Sciatic nerve (tissue), 2 donors: ENCODE measurements at regions not wholly inside any gene's neighbourhood (a gene's known extent, or its start where the extent isn't known, plus 50 kb on each side); places are given as distances from the start of the nearest gene placed in this dataset.

Experiments
- ATAC-seq: fragments of 200-7000 bp; cut with Tn5 transposase; one replicate; pipeline ENCODE4 v1.9.1; 2020; ENCODE audit warnings: mild to moderate bottlenecking, moderate library complexity
- DNase-seq: peaks from one replicate; pipeline ENCODE4 v3.0.0-alpha.2; 2020; ENCODE audit warnings: low spot score
- intact Hi-C: fragments of 100-400 bp; cut with DNase I; formaldehyde crosslinking; loops from one replicate; pipeline ENCODE4 v1.14.2; 2022
- donor health status: DM: no; HTN: no; CAD: no.
- donor health status: DM: no; HTN: no; CAD: no.

- ATAC-seq = no peak
- DNase-seq = no peak
- intact Hi-C loops = no loop called here
Measured at GRCh38 chr12:30835216-30835615, 80.5 kb upstream of the CAPRIN2 start.

- intact Hi-C loops = no loop called here
- DNase-seq (no peak), ATAC-seq (no peak)
Measured at GRCh38 chr12:30830751-30831150, 76.0 kb upstream of the CAPRIN2 start.

- DNase-seq = peak; percentile 18
- intact Hi-C loops = no loop called here
- ATAC-seq = no peak
Measured at GRCh38 chr12:30829876-30830275, 75.1 kb upstream of the CAPRIN2 start.

GRCh38 chr12:30828686-30829085, 73.9 kb upstream of the CAPRIN2 start:
- DNase-seq (peak; percentile 18), ATAC-seq (no peak)
- intact Hi-C loops = no loop called here

GRCh38 chr12:30827101-30828066, 72.6 kb upstream of the CAPRIN2 start:
- no peak for ATAC-seq
- DNase-seq = no peak
- intact Hi-C loops = no loop called here

- ATAC-seq = no peak
- intact Hi-C loops = no loop called here
- DNase-seq = no peak
Measured at GRCh38 chr12:30826276-30826675, 71.5 kb upstream of the CAPRIN2 start.

- ATAC-seq = no peak
- intact Hi-C loops = no loop called here
- DNase-seq = no peak
Measured at GRCh38 chr12:30825341-30825740, 70.6 kb upstream of the CAPRIN2 start.

GRCh38 chr12:30824311-30824710, 69.6 kb upstream of the CAPRIN2 start:
- intact Hi-C loops = no loop called here
- no peak for DNase-seq
- no peak for ATAC-seq

GRCh38 chr12:30823764-30824163, 69.0 kb upstream of the CAPRIN2 start:
- intact Hi-C loops = no loop called here
- DNase-seq (no peak), ATAC-seq (no peak)

- peak; percentile 86 for ATAC-seq
- intact Hi-C loops = no loop called here
- DNase-seq = peak; percentile 71
Measured at GRCh38 chr12:30823156-30823699, 68.5 kb upstream of the CAPRIN2 start.

GRCh38 chr12:30822385-30823155, 67.8 kb upstream of the CAPRIN2 start:
- DNase-seq = peak; percentile 88
- ATAC-seq = peak; percentile 89
- intact Hi-C loops = no loop called here

GRCh38 chr12:30820406-30820946, 65.7 kb upstream of the CAPRIN2 start:
- intact Hi-C loops = no loop called here
- ATAC-seq (no peak), DNase-seq (no peak)

GRCh38 chr12:30818562-30818961, 63.8 kb upstream of the CAPRIN2 start:
- intact Hi-C loops = no loop called here
- no peak for DNase-seq
- ATAC-seq = no peak

- intact Hi-C loops = no loop called here
- DNase-seq = no peak
- ATAC-seq = no peak
Measured at GRCh38 chr12:30816742-30817465, 62.2 kb upstream of the CAPRIN2 start.

- ATAC-seq (no peak), DNase-seq (no peak)
- intact Hi-C loops = no loop called here
Measured at GRCh38 chr12:30814295-30814655, 59.5 kb upstream of the CAPRIN2 start.

GRCh38 chr12:30813525-30814294, 59.0 kb upstream of the CAPRIN2 start:
- DNase-seq (no peak), ATAC-seq (no peak)
- intact Hi-C loops = no loop called here

- no peak for ATAC-seq
- intact Hi-C loops = no loop called here
- DNase-seq = no peak
Measured at GRCh38 chr12:30811966-30812365, 57.2 kb upstream of the CAPRIN2 start.

GRCh38 chr12:30810918-30811317, 56.2 kb upstream of the CAPRIN2 start:
- DNase-seq = no peak
- intact Hi-C loops = no loop called here
- no peak for ATAC-seq
